Cardiac fibroblast (primary cell): ENCODE measurements at regions not wholly inside any gene's neighbourhood (a gene's known extent, or its start where the extent isn't known, plus 50 kb on each side); places are given as distances from the start of the nearest gene placed in this dataset.

Source experiments
- DNase-seq, 2 donors: peaks; one replicate each; pipeline versions ENCODE4 v3.0.0 to v3.0.0-alpha.2; 2010; ENCODE audit warnings: low read depth in 2 of 2
- H3K4me3 ChIP-seq, 2 donors: replicated peaks in 1 of 2; 1 replicate in 1 of 2; 2 replicates in 1 of 2; pipeline ENCODE4 v1.5.1; 2011; ENCODE audit warnings: low read depth in 2 of 2, low read length in 2 of 2, mild to moderate bottlenecking in 2 of 2, moderate library complexity in 1 of 2
- TF ChIP-seq, protein P1 (sequence below): IDR thresholded peaks from one replicate; pipeline ENCODE4 v1.5.1; 2011; ENCODE audit warnings: low read depth, mild to moderate bottlenecking, low read length, inconsistent platforms

DNA sequence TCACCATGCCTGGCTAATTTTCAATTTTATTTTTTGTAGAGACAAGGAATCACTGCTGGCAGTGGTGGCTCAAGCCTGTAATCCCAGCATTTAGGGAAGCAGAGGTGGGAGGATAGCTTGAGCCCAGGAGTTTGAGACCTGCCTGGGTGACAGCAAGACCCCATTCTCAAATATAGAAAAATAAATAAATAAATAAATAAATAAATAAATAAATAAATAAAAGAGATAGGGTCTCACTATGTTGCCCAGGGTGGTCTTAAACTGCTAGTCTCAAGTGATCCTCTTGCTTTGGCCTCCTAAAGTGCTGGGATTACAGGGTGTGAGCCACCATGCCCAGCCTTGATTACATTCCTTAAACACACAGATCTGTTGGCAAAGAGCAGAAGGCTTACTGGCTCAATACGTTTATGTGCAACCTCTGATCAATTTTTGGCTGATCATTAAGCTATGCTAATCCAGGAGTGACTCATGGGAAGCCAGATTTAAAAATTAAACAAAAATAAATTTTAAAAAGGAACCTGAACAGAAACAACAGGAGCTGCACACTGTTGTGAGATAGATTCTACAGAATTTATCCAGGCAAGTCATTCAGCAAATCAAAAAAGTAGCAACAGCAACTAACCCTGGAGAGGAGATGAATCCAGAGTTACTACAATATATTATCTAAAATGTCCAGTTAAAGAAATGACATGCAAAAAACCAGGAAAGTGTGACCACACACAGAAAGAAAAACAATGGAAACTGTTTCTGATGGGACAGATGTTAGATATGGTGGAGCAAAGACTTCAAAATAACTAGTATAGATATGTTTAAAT is 79.4 kb downstream of the RPE65 start:
- no peak overlapping the region for H3K4me3 ChIP-seq
- TF ChIP-seq, protein P1, sequence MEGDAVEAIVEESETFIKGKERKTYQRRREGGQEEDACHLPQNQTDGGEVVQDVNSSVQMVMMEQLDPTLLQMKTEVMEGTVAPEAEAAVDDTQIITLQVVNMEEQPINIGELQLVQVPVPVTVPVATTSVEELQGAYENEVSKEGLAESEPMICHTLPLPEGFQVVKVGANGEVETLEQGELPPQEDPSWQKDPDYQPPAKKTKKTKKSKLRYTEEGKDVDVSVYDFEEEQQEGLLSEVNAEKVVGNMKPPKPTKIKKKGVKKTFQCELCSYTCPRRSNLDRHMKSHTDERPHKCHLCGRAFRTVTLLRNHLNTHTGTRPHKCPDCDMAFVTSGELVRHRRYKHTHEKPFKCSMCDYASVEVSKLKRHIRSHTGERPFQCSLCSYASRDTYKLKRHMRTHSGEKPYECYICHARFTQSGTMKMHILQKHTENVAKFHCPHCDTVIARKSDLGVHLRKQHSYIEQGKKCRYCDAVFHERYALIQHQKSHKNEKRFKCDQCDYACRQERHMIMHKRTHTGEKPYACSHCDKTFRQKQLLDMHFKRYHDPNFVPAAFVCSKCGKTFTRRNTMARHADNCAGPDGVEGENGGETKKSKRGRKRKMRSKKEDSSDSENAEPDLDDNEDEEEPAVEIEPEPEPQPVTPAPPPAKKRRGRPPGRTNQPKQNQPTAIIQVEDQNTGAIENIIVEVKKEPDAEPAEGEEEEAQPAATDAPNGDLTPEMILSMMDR = no peak
- no peak for DNase-seq

DNA sequence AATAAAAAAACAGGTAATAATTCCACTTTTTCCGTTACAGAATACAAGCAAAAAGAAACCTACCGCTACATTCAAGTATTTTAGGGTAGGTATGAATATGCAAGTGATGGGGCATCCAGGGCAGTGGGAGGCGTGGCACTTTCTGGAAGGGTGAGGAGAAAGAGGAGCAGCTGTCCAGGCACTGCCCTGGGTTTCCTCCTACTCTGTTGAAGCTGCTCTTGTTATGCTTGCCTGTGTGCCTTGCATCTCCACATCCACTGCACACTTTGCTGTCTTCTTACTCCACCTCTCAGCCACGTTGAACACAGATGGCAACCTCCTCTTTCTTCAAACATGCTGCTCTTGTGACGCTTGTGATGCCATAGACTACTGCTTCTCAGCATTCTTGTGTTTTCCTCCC is 83.2 kb downstream of the RPE65 start:
- H3K4me3 ChIP-seq = no peak overlapping the region
- no peak for DNase-seq
- TF ChIP-seq, protein P1 = no peak

DNA sequence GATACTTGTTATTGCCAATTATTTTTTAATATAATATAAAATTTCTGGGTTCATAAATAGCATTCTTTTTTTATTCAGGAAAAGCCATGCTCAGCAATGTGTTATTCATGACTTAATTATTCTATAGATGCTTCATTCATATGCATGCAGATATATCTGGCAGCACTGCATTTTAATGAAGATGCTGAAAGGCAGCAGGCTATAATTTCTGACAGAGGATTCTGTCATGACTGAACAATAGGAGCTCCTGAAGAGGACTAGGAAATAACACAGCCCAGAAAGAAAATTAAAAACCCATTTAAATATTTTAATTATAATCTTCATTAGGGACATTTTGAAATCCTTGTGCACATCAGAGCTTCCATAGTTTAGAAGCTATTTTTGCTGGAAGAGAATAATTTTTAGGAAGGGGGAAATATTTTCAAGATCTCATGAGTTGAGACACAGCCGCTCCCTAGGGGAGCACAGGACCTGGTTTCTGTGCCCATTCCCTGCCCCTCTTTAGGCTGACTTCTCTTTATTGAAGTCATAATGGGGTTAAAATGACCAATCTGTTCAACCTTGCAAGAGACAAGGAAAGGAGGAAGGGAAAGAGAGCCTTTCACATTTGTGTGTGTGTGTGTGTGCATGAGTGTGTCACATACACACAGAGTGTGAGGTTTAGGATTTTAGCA is 83.9 kb downstream of the RPE65 start:
- TF ChIP-seq, protein P1 = no peak
- H3K4me3 ChIP-seq = no peak overlapping the region
- no peak for DNase-seq

DNA sequence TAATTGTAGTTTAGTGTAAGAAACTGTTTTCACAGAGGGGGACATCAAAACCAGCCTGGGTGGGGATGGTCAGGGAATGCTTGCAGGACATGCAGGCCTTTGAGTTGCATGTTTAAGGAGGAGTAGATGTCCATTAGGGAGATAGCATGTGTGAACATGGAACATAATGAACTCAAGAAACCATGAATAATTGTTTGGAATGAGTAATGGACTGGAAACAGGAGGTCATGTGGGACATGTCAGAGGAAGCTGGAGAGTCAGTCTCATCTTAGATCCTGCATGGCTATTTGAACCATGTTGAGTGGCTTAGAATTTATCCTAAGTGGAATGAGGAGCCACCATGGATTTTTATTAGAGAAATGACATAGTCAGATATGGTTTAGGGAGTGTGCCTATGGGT is 86.4 kb downstream of the RPE65 start:
- DNase-seq = peak in 1 of 2 donors; percentile 35
- no peak overlapping the region for H3K4me3 ChIP-seq
- TF ChIP-seq, protein P1 = no peak

DNA sequence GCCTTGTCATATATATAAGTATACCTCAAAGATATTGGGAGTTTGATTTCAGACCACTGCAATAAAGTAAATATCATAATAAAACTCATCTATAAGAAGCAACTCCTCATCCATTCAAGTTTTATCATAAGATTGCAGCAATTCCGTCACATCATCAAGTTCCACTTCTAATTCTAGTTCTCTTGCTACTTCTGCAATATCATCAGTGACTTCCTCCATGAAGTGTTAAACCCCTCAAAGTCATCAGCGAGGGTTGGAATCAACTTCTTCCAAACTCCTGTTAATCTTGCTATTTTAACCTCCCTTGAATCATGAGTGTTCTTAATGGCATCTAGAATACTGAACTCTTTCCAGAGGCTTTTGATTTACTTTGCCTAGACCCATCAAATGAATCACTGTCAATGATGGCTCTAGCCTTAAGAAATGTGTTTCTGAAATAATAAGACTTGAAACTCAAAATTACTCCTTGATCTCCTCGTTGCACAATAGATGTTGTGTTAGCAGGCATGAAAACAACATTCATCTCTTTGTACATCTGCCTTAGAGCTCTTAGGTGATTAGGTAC is 88.3 kb downstream of the RPE65 start:
- TF ChIP-seq, protein P1 = no peak
- no peak overlapping the region for H3K4me3 ChIP-seq
- DNase-seq = peak in 1 of 2 donors; percentile 66

DNA sequence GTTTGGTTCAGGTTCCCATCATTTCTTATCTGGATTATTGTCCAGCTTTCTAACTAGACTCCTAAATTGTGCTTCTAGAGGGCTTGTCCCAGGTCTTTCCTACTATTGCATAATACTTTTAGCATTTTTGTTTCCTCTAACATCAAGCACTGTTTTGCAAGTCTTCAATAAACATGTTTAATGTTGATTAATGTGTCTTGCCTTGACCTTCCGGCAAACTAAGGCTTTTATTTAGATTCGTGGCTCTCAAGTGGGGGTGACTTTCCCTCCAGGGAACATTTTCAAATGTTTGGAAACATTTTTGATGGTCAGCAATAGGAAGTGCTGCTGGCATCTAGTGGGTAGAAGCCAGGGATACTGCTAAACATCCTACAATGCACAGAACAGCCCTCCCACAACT is 90.7 kb downstream of the RPE65 start:
- TF ChIP-seq, protein P1 = no peak
- H3K4me3 ChIP-seq = no peak overlapping the region
- DNase-seq = peak; percentile 17 to 26
